Fibroblast of mammary gland (primary cell): ENCODE measurements at regions not wholly inside any gene's neighbourhood (a gene's known extent, or its start where the extent isn't known, plus 50 kb on each side); places are given as distances from the start of the nearest gene placed in this dataset.
"Not testable (repeated sequence)": the region's sequence is repeated elsewhere in the genome, so short reads cannot be mapped to it uniquely, and the experiment has no call there.

Experiments used
- DNase-seq: peaks from one replicate; pipeline ENCODE4 v3.0.0-alpha.2; 2010; ENCODE audit warnings: low read depth
- H3K4me3 ChIP-seq: 2 replicates; pipeline ENCODE4 v1.5.1; 2011; ENCODE audit warnings: low read depth, mild to moderate bottlenecking, low read length, moderate library complexity; ENCODE audit not compliant: control insufficient read depth
- CTCF ChIP-seq: conservative IDR thresholded peaks from 2 replicates; pipeline ENCODE4 v1.5.1; 2011; ENCODE audit warnings: low read depth, low read length, inconsistent platforms; ENCODE audit not compliant: control insufficient read depth, insufficient read depth

- TF ChIP-seq CTCF = no peak
- peak; percentile 19 for DNase-seq
- no peak overlapping the region for H3K4me3 ChIP-seq
Measured at GRCh38 chr10:6713716-6714115, 133.6 kb upstream of the PRKCQ start.

- DNase-seq = no peak
- TF ChIP-seq CTCF = no peak
Measured at GRCh38 chr10:6713120-6713519, 133.0 kb upstream of the PRKCQ start.

GRCh38 chr10:6711881-6712280 is 131.8 kb upstream of the PRKCQ start:
- no peak for DNase-seq
- no peak for TF ChIP-seq CTCF
- no peak overlapping the region for H3K4me3 ChIP-seq

More at GRCh38 chr10:6713120-6713519, 133.0 kb upstream of the PRKCQ start:
- no peak overlapping the region for H3K4me3 ChIP-seq

- TF ChIP-seq CTCF = no peak
- no peak for DNase-seq
Measured at GRCh38 chr10:6711408-6711841, 131.3 kb upstream of the PRKCQ start.

GRCh38 chr10:6707352-6707751 is 127.3 kb upstream of the PRKCQ start:
- DNase-seq = no peak
- no peak for TF ChIP-seq CTCF
- no peak overlapping the region for H3K4me3 ChIP-seq

More at GRCh38 chr10:6711408-6711841, 131.3 kb upstream of the PRKCQ start:
- no peak overlapping the region for H3K4me3 ChIP-seq

- DNase-seq = no peak
- no peak overlapping the region for H3K4me3 ChIP-seq
- no peak for TF ChIP-seq CTCF
Measured at GRCh38 chr10:6706725-6707124, 126.6 kb upstream of the PRKCQ start.

GRCh38 chr10:6704896-6705295 is 124.8 kb upstream of the PRKCQ start:
- H3K4me3 ChIP-seq = no peak overlapping the region
- no peak for DNase-seq
- no peak for TF ChIP-seq CTCF

GRCh38 chr10:6702833-6703232 is 122.8 kb upstream of the PRKCQ start:
- H3K4me3 ChIP-seq, DNase-seq: not testable (repeated sequence)
